ENCODE measurements at regions not wholly inside any gene's neighbourhood (a gene's known extent, or its start where the extent isn't known, plus 50 kb on each side); places are given as distances from the start of the nearest gene placed in this dataset.

DNA sequence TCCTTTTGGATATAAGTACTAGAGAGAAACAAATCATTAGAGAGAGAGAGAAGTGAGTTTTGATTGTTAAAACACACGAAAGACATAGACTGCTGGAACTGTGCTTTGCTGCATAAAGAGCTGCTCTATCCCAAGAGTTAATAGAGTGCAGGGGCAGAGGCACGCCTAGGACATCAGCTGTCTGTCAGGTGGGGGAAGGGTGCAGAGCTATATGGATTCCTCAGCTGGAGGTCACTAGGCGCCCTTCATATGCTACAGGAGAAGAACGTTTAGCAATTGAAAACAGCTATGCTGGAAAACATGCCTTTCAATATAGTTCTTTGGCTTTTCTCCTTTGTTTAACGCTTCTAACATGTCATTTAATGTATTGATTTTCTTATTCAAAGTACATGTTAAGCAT is 169.0 kb upstream of the MCHR2 start:
- intact Hi-C loops (cut with DNase I), result no loop called here

DNA sequence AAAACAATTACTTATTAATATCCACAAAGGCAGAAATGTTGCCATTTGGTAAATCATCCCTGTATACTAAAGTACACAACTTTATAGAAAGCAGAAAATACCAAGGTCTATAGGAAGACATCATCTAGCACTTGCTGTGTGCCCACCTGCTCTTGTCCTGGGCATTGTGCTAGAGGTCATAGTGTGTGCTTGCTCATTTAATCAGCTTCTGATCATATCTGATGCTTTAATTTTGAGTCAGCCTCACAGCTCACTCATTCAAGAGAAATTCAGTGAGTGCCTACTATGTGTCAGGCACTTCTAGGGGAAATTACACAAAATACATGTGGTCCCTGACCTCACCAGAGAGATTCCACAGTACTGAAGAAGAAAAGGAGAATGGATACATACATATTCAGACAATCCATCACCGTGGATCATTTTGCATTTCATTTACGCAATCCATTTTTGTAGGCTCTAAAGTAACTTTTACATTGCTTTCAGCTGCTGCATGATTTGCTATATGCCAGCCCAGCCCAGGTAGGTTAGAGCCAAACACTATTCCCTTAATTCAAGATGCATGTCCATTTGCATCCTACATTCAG is 167.9 kb upstream of the MCHR2 start:
- no peaks in the 10 kb centered on the region for H3K9me3 ChIP-seq
- peaks cover 0 to 7% (median 0%) of the 10 kb centered on the region in 4 donors for H3K27me3 ChIP-seq
- TF ChIP-seq, protein P1, sequence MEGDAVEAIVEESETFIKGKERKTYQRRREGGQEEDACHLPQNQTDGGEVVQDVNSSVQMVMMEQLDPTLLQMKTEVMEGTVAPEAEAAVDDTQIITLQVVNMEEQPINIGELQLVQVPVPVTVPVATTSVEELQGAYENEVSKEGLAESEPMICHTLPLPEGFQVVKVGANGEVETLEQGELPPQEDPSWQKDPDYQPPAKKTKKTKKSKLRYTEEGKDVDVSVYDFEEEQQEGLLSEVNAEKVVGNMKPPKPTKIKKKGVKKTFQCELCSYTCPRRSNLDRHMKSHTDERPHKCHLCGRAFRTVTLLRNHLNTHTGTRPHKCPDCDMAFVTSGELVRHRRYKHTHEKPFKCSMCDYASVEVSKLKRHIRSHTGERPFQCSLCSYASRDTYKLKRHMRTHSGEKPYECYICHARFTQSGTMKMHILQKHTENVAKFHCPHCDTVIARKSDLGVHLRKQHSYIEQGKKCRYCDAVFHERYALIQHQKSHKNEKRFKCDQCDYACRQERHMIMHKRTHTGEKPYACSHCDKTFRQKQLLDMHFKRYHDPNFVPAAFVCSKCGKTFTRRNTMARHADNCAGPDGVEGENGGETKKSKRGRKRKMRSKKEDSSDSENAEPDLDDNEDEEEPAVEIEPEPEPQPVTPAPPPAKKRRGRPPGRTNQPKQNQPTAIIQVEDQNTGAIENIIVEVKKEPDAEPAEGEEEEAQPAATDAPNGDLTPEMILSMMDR (IDR thresholded peaks at IDR 0.05), result no peak
- no peaks in the 10 kb centered on the region for H3K4me1 ChIP-seq
- no peaks in the 10 kb centered on the region for H3K36me3 ChIP-seq
- WGBS, 2 donors, result 79 to 86% methylated on average over 2 of the region's 2 CpGs
- DNase-seq (no peak), ATAC-seq (no peak), FAIRE-seq (no peak)
- H3K4me3 ChIP-seq, result no peak overlapping the region
- H3K27ac ChIP-seq, result no peak overlapping the region
- intact Hi-C loops (cut with DNase I), result no loop called here

More for the DNA sequence above, 169.0 kb upstream of the MCHR2 start:
- DNase-seq (no peak), FAIRE-seq (no peak), ATAC-seq (no peak)
- WGBS, 2 donors, result 41 to 63% methylated on average over 5 of the region's 5 CpGs
- Histone ChIP-seq H3K27me3 (peaks cover 0 to 7% (median 0%) of the 10 kb centered on the region in 4 donors), H3K4me3 (no peak overlapping the region), H3K9me3 (no peaks in the 10 kb centered on the region), H3K4me1 (no peaks in the 10 kb centered on the region), H3K27ac (no peak overlapping the region), H3K36me3 (no peaks in the 10 kb centered on the region)
- TF ChIP-seq, protein P1 (IDR thresholded peaks at IDR 0.05), result no peak

DNA sequence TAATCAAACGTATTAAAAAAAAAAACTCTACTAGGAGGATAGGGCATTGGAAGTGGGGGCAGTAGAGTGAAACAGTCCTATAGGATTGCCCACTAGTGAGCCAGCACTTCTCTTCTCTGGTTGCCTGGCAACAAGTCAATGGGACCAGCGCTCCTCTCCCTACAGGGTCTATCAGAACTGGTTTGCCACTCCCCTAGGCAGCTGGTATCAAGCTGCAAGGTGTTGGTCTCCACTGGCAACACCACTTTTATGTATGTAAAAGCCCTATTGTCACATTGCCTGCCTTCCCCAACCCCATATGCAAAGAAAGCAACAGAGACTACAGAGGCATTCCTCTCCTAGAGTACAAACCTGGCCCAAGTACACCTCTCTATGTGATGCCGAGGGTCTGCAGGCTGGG is 166.9 kb upstream of the MCHR2 start:
- Histone ChIP-seq H3K4me3 (no peak overlapping the region), H3K4me1 (no peaks in the 10 kb centered on the region), H3K27ac (no peak overlapping the region), H3K27me3 (peaks cover 0 to 7% (median 0%) of the 10 kb centered on the region in 4 donors), H3K9me3 (no peaks in the 10 kb centered on the region), H3K36me3 (no peaks in the 10 kb centered on the region)
- ATAC-seq (no peak), FAIRE-seq (no peak), DNase-seq (no peak)
- TF ChIP-seq, protein P1 (IDR thresholded peaks at IDR 0.05), result no peak
- WGBS, 2 donors, result 47 to 48% methylated on average over 3 of the region's 3 CpGs
- intact Hi-C loops (cut with DNase I), result no loop called here

DNA sequence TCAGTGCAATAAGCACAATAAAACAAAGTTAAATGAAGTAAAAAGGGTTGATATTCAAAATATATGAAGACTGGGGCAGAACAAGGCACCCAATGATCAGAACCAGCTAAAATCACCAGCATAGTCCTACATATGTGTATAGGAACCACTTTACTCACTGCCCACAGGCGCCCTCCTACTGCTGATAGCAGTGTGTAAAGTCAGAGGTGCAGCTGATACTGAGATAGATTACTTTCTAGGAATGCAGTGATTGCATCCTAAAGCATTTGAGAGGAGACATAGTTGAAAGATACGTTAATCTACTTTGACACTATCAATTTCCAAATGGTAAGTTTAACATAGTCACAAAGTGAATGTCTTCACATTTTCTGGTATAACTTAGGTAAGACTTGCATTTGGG is 161.1 kb upstream of the MCHR2 start:
- Histone ChIP-seq H3K27me3 (no peaks in the 10 kb centered on the region), H3K9me3 (no peaks in the 10 kb centered on the region), H3K27ac (no peak overlapping the region), H3K4me3 (no peak overlapping the region), H3K4me1 (no peaks in the 10 kb centered on the region), H3K36me3 (no peaks in the 10 kb centered on the region)
- WGBS, 2 donors, result 70 to 87% methylated on average over 2 of the region's 2 CpGs
- DNase-seq, result no peak
- intact Hi-C loops (cut with DNase I), result no loop called here
- no peak for FAIRE-seq
- TF ChIP-seq, protein P1 (IDR thresholded peaks at IDR 0.05), result no peak
- ATAC-seq, result no peak

DNA sequence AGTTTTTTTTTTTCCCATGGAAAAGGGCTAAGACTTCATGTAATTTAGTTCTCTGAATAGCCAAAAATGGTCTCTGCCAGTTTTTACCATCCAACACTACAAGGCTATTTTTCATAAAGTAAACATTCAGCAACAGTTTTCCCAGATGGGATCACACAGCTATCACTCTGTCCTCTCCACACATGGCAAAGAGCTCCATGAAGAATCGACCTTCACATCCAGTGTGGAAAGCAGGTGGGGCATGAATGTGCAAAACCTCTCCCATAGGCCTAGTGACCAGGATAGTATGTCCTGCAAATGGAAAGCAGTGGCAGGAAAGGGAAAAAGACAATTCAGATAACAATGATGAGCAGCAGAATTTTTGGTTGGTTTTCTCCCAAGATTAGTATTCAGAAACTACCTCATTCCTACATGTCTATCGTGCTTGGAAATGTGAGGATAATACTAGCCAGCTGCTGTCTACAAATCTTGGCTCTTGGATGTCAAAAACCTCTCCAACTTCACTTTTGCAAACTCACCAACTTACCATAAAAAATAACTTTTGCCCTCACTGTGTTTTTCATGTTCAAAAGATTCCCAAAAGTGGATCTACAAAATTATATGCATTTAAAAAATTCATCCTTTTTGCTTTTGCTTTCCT is 159.7 kb upstream of the MCHR2 start:
- Histone ChIP-seq H3K36me3 (no peaks in the 10 kb centered on the region), H3K9me3 (no peaks in the 10 kb centered on the region), H3K27me3 (no peaks in the 10 kb centered on the region), H3K4me3 (no peak overlapping the region), H3K4me1 (no peaks in the 10 kb centered on the region), H3K27ac (no peak overlapping the region)
- WGBS, 2 donors, result 59 to 75% methylated on average over 2 of the region's 2 CpGs
- intact Hi-C loops (cut with DNase I), result no loop called here
- TF ChIP-seq, protein P1 (IDR thresholded peaks at IDR 0.05), result no peak
- DNase-seq (no peak), FAIRE-seq (no peak), ATAC-seq (no peak)
